Fibroblast of lung (primary cell): ENCODE measurements at regions not wholly inside any gene's neighbourhood (a gene's known extent, or its start where the extent isn't known, plus 50 kb on each side); places are given as distances from the start of the nearest gene placed in this dataset.

ENCODE experiments used
- DNase-seq, 2 donors: peaks; one replicate each; pipeline versions ENCODE4 v3.0.0 to v3.0.0-alpha.2; 2010; ENCODE audit warnings: low read depth in 2 of 2
- H2AFZ ChIP-seq: 2 replicates; pipeline ENCODE4 v1.5.1; 2012; ENCODE audit warnings: low read length, control low read depth, inconsistent platforms
- H3K27ac ChIP-seq: 2 replicates; pipeline ENCODE4 v1.5.1; 2011; ENCODE audit warnings: low read length, control low read depth; ENCODE audit not compliant: insufficient read depth
- H3K27me3 ChIP-seq: 2 replicates; pipeline ENCODE4 v1.5.1; 2011; ENCODE audit warnings: mild to moderate bottlenecking, low read length; ENCODE audit not compliant: control insufficient read depth, insufficient read depth
- H3K36me3 ChIP-seq: 2 replicates; pipeline ENCODE4 v1.5.1; 2011; ENCODE audit warnings: low read length; ENCODE audit not compliant: control insufficient read depth, insufficient read depth
- H3K4me1 ChIP-seq: 2 replicates; pipeline ENCODE4 v1.5.1; 2011; ENCODE audit warnings: low read length; ENCODE audit not compliant: control insufficient read depth, insufficient read depth; ENCODE audit errors: extremely low read depth
- H3K4me2 ChIP-seq: 2 replicates; pipeline ENCODE4 v1.5.1; 2011; ENCODE audit warnings: low read length, control low read depth; ENCODE audit not compliant: insufficient read depth; ENCODE audit errors: extremely low read depth
- H3K4me3 ChIP-seq, 4 experiments: fragments of 200-600 bp in 1 of 4; sonication (generic) in 1 of 4; replicated peaks in 1 of 4; 2 replicates each; pipeline ENCODE4 v1.5.1; 2011 to 2016; ENCODE audit warnings: low read length in 4 of 4, low read depth in 3 of 4, mild to moderate bottlenecking in 3 of 4, control low read depth in 2 of 4, inconsistent platforms in 1 of 4, mixed read lengths in 1 of 4; ENCODE audit not compliant: insufficient read depth in 1 of 4; ENCODE audit errors: control extremely low read depth in 1 of 4
- H3K79me2 ChIP-seq: 2 replicates; pipeline ENCODE4 v1.5.1; 2012; ENCODE audit warnings: mild to moderate bottlenecking, low read length, inconsistent platforms; ENCODE audit not compliant: control insufficient read depth, insufficient read depth
- H3K9ac ChIP-seq: 2 replicates; pipeline ENCODE4 v1.5.1; 2011; ENCODE audit warnings: mild to moderate bottlenecking, low read length, control low read depth; ENCODE audit not compliant: insufficient read depth
- H3K9me3 ChIP-seq: 2 replicates; pipeline ENCODE4 v1.5.1; 2012; ENCODE audit warnings: low read depth, low read length; ENCODE audit not compliant: control insufficient read depth, insufficient read depth
- H4K20me1 ChIP-seq: 2 replicates; pipeline ENCODE4 v1.5.1; 2011; ENCODE audit warnings: low read length; ENCODE audit not compliant: control insufficient read depth, insufficient read depth; ENCODE audit errors: extremely low read depth
- EZH2 ChIP-seq: IDR thresholded peaks from 2 replicates; pipeline ENCODE4 v1.5.1; 2012; ENCODE audit warnings: low read length, control low read depth, mild to moderate bottlenecking; ENCODE audit errors: missing control alignments
- TF ChIP-seq, protein P1 (sequence below), 2 donors: IDR thresholded peaks in 1 of 2; conservative IDR thresholded peaks in 1 of 2; 1 replicate in 1 of 2; 2 replicates in 1 of 2; pipeline ENCODE4 v1.5.1; 2011 to 2012; ENCODE audit warnings: low read length in 2 of 2, control low read depth in 1 of 2, inconsistent platforms in 1 of 2, low read depth in 1 of 2, mild to moderate bottlenecking in 1 of 2

DNA sequence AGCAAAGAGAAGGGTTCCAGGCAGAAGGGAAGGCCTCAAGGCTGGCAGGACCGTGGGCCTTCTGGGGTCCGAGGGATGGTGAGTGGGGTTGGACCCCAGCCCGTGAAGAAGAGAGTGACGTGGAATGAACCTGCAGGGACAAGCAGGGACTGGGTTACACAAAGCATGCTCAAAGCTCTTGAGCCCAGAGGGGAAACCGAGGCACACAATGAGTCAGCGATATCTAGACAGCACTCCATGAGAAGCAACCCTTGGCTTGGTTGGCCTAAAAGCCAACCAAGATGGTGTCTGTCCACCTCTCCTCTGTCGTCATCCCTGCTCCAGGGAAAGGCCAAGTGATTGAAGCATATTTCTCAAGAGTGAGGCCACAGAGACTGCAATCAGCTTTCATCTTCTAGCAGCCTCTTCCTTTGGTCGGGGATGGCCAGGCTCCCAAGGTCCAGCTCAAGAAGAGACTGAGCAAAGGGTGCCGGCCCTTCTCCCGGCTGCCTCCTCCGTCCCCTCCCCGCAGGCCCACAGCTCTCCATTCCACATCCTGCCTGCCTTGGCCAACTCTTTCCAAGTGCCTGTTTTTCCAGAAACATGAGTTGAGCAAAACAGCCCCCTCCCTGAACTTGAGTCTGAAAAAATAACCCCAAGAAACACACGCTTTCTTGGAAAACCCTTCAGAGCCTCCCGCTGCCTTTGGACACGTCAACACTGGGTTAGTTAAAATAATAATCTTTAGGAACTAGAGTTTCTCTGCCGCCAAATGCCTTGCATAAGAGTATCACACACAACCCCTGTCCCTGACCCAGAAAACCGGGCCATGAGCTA is 556.6 kb downstream of the MIAT start:
- peak; percentile 44 to 68 for DNase-seq
- Histone ChIP-seq H3K27me3 (no peaks in the 10 kb centered on the region), H3K79me2 (no peaks in the 10 kb centered on the region), H4K20me1 (no peaks in the 10 kb centered on the region), H3K36me3 (no peaks in the 10 kb centered on the region), H3K9ac (no peak overlapping the region), H3K4me1 (peaks cover 4% of the 10 kb centered on the region), H2AFZ (no peak overlapping the region), H3K4me3 (no peak overlapping the region), H3K27ac (no peak overlapping the region), H3K4me2 (no peak overlapping the region), H3K9me3 (no peaks in the 10 kb centered on the region)
- no peak for TF ChIP-seq EZH2
- TF ChIP-seq, protein P1, sequence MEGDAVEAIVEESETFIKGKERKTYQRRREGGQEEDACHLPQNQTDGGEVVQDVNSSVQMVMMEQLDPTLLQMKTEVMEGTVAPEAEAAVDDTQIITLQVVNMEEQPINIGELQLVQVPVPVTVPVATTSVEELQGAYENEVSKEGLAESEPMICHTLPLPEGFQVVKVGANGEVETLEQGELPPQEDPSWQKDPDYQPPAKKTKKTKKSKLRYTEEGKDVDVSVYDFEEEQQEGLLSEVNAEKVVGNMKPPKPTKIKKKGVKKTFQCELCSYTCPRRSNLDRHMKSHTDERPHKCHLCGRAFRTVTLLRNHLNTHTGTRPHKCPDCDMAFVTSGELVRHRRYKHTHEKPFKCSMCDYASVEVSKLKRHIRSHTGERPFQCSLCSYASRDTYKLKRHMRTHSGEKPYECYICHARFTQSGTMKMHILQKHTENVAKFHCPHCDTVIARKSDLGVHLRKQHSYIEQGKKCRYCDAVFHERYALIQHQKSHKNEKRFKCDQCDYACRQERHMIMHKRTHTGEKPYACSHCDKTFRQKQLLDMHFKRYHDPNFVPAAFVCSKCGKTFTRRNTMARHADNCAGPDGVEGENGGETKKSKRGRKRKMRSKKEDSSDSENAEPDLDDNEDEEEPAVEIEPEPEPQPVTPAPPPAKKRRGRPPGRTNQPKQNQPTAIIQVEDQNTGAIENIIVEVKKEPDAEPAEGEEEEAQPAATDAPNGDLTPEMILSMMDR (conservative IDR thresholded peaks at IDR 0.05 in 1 of 2, IDR thresholded peaks at IDR 0.05 in 1 of 2; ENCODE audit: low read depth in 1 of 2, low read length in 2 of 2) = no peak

DNA sequence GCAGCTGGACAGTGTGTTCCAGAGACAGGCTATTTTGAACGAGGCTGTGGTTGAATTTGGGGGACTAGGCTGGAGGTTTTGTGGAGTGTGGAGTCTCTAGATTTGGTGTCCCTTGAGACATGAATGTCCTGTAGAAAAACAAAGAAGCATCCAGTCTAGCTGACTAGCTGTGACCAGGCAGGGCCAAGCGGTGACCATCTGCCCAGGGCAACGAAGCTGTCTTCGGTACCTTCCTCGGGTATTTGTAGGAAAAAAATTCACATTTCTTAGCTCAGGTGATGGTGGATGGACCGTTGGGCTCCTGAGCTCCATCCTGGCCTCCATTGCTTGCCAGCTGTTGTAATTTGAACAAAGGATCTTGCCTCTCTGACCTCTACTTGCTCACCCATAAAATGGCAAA is 557.3 kb downstream of the MIAT start:
- Histone ChIP-seq H3K27ac (no peak overlapping the region), H3K4me3 (no peak overlapping the region), H3K4me1 (peaks cover 4% of the 10 kb centered on the region), H3K27me3 (no peaks in the 10 kb centered on the region), H3K9ac (no peak overlapping the region), H3K4me2 (no peak overlapping the region), H3K36me3 (no peaks in the 10 kb centered on the region), H3K9me3 (no peaks in the 10 kb centered on the region), H4K20me1 (no peaks in the 10 kb centered on the region), H2AFZ (no peak overlapping the region), H3K79me2 (no peaks in the 10 kb centered on the region)
- no peak for DNase-seq
- TF ChIP-seq, protein P1 (conservative IDR thresholded peaks at IDR 0.05 in 1 of 2, IDR thresholded peaks at IDR 0.05 in 1 of 2; ENCODE audit: low read depth in 1 of 2, low read length in 2 of 2) = no peak
- TF ChIP-seq EZH2 = no peak

DNA sequence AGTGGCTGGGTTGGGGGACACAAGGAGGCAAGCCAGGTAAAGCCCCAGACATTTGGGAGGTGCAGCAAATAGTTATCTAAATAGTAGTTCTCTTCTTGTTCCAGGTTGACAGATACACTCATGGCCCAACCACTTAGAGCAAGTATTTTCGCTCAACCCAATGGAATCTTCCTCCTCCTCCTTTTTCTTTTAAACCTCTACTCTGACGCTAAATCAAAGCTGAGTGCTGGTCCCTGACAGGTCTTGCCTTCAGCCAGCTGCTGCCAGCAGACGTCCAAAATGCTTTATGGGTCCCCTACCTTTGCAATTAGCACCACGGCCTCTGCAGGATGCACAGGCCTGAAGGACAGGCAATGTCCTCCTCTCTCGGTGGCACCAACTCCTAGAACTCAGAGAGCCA is 558.5 kb downstream of the MIAT start:
- Histone ChIP-seq H3K27ac (no peak overlapping the region), H3K9ac (no peak overlapping the region), H3K4me2 (no peak overlapping the region), H3K36me3 (no peaks in the 10 kb centered on the region), H3K4me3 (no peak overlapping the region), H4K20me1 (no peaks in the 10 kb centered on the region), H3K79me2 (no peaks in the 10 kb centered on the region), H3K27me3 (no peaks in the 10 kb centered on the region), H3K9me3 (no peaks in the 10 kb centered on the region), H3K4me1 (peaks cover 8% of the 10 kb centered on the region), H2AFZ (no peak overlapping the region)
- no peak for TF ChIP-seq EZH2
- TF ChIP-seq, protein P1 (conservative IDR thresholded peaks at IDR 0.05 in 1 of 2, IDR thresholded peaks at IDR 0.05 in 1 of 2; ENCODE audit: low read depth in 1 of 2, low read length in 2 of 2) = no peak
- DNase-seq = peak in 1 of 2 donors; percentile 66
